ENCODE measurements at regions not wholly inside any gene's neighbourhood (a gene's known extent, or its start where the extent isn't known, plus 50 kb on each side); places are given as distances from the start of the nearest gene placed in this dataset.

- DNase-seq = no peak
- H3K4me1 ChIP-seq (ENCODE audit: control insufficient read depth, insufficient read depth, low read length) = no peaks in the 10 kb centered on the region
- H3K36me3 ChIP-seq (ENCODE audit: control insufficient read depth, insufficient read depth, low read length) = no peaks in the 10 kb centered on the region
- H3K27me3 ChIP-seq (ENCODE audit: control insufficient read depth, insufficient read depth, low read length) = no peaks in the 10 kb centered on the region
- H3K4me3 ChIP-seq (ENCODE audit: low read length) = no peak overlapping the region
- no peak overlapping the region for H3K27ac ChIP-seq (ENCODE audit: low read length)
- no peaks in the 10 kb centered on the region for H3K9me3 ChIP-seq (ENCODE audit: control insufficient read depth, low read depth, low read length)
These were observed 280.6 kb downstream of the BTBD3 start for GRCh38 chr20:12198281-12198680.

- H3K9me3 ChIP-seq (ENCODE audit: control insufficient read depth, low read depth, low read length) = no peaks in the 10 kb centered on the region
- no peak for DNase-seq
- H3K36me3 ChIP-seq (ENCODE audit: control insufficient read depth, insufficient read depth, low read length) = no peaks in the 10 kb centered on the region
- no peaks in the 10 kb centered on the region for H3K27me3 ChIP-seq (ENCODE audit: control insufficient read depth, insufficient read depth, low read length)
- no peak overlapping the region for H3K27ac ChIP-seq (ENCODE audit: low read length)
- no peaks in the 10 kb centered on the region for H3K4me1 ChIP-seq (ENCODE audit: control insufficient read depth, insufficient read depth, low read length)
- WGBS (ENCODE audit: insufficient coverage, low lambda C conversion rate) = no CpG with 5 or more reads among the region's 5 CpGs
- no peak overlapping the region for H3K4me3 ChIP-seq (ENCODE audit: low read length)
These were observed 282.0 kb downstream of the BTBD3 start for GRCh38 chr20:12199703-12200102.

GRCh38 chr20:12201289-12201991 lies 283.7 kb downstream of the BTBD3 start:
- Histone ChIP-seq H3K27me3 (ENCODE audit: control insufficient read depth, insufficient read depth, low read length) (no peaks in the 10 kb centered on the region), H3K36me3 (ENCODE audit: control insufficient read depth, insufficient read depth, low read length) (no peaks in the 10 kb centered on the region), H3K9me3 (ENCODE audit: control insufficient read depth, low read depth, low read length) (no peaks in the 10 kb centered on the region), H3K4me1 (ENCODE audit: control insufficient read depth, insufficient read depth, low read length) (no peaks in the 10 kb centered on the region), H3K27ac (ENCODE audit: low read length) (no peak overlapping the region), H3K4me3 (ENCODE audit: low read length) (no peak overlapping the region)
- WGBS (ENCODE audit: insufficient coverage, low lambda C conversion rate) = 97% methylated on average over 3 of the region's 5 CpGs
- no peak for DNase-seq

- Histone ChIP-seq H3K4me1 (ENCODE audit: control insufficient read depth, insufficient read depth, low read length) (no peaks in the 10 kb centered on the region), H3K27ac (ENCODE audit: low read length) (no peak overlapping the region), H3K4me3 (ENCODE audit: low read length) (no peak overlapping the region), H3K27me3 (ENCODE audit: control insufficient read depth, insufficient read depth, low read length) (no peaks in the 10 kb centered on the region), H3K36me3 (ENCODE audit: control insufficient read depth, insufficient read depth, low read length) (no peaks in the 10 kb centered on the region), H3K9me3 (ENCODE audit: control insufficient read depth, low read depth, low read length) (no peaks in the 10 kb centered on the region)
- no peak for DNase-seq
These were observed 285.7 kb downstream of the BTBD3 start for GRCh38 chr20:12203399-12203798.

- Histone ChIP-seq H3K4me1 (ENCODE audit: control insufficient read depth, insufficient read depth, low read length) (no peaks in the 10 kb centered on the region), H3K36me3 (ENCODE audit: control insufficient read depth, insufficient read depth, low read length) (no peaks in the 10 kb centered on the region), H3K27me3 (ENCODE audit: control insufficient read depth, insufficient read depth, low read length) (no peaks in the 10 kb centered on the region), H3K9me3 (ENCODE audit: control insufficient read depth, low read depth, low read length) (no peaks in the 10 kb centered on the region), H3K27ac (ENCODE audit: low read length) (no peak overlapping the region), H3K4me3 (ENCODE audit: low read length) (no peak overlapping the region)
- WGBS (ENCODE audit: insufficient coverage, low lambda C conversion rate) = 100% methylated on average over 1 of the region's 1 CpG
- no peak for DNase-seq
These were observed 286.3 kb downstream of the BTBD3 start for GRCh38 chr20:12203981-12204380.

GRCh38 chr20:12207875-12208274 lies 290.2 kb downstream of the BTBD3 start:
- no peaks in the 10 kb centered on the region for H3K9me3 ChIP-seq (ENCODE audit: control insufficient read depth, low read depth, low read length)
- no peak overlapping the region for H3K27ac ChIP-seq (ENCODE audit: low read length)
- WGBS (ENCODE audit: insufficient coverage, low lambda C conversion rate) = 0% methylated on average over 1 of the region's 1 CpG
- H3K4me3 ChIP-seq (ENCODE audit: low read length) = no peak overlapping the region
- peak in 1 of 2 donors; percentile 5 for DNase-seq
- H3K4me1 ChIP-seq (ENCODE audit: control insufficient read depth, insufficient read depth, low read length) = no peaks in the 10 kb centered on the region
- H3K36me3 ChIP-seq (ENCODE audit: control insufficient read depth, insufficient read depth, low read length) = no peaks in the 10 kb centered on the region
- no peaks in the 10 kb centered on the region for H3K27me3 ChIP-seq (ENCODE audit: control insufficient read depth, insufficient read depth, low read length)

GRCh38 chr20:12210591-12210990 lies 292.9 kb downstream of the BTBD3 start:
- WGBS (ENCODE audit: insufficient coverage, low lambda C conversion rate) = no CpG with 5 or more reads among the region's 3 CpGs
- no peaks in the 10 kb centered on the region for H3K36me3 ChIP-seq (ENCODE audit: control insufficient read depth, insufficient read depth, low read length)
- DNase-seq = no peak
- H3K27ac ChIP-seq (ENCODE audit: low read length) = no peak overlapping the region
- no peak overlapping the region for H3K4me3 ChIP-seq (ENCODE audit: low read length)
- H3K4me1 ChIP-seq (ENCODE audit: control insufficient read depth, insufficient read depth, low read length) = no peaks in the 10 kb centered on the region
- H3K9me3 ChIP-seq (ENCODE audit: control insufficient read depth, low read depth, low read length) = no peaks in the 10 kb centered on the region
- H3K27me3 ChIP-seq (ENCODE audit: control insufficient read depth, insufficient read depth, low read length) = no peaks in the 10 kb centered on the region

GRCh38 chr20:12211361-12211760 lies 293.7 kb downstream of the BTBD3 start:
- Histone ChIP-seq H3K4me3 (ENCODE audit: low read length) (no peak overlapping the region), H3K4me1 (ENCODE audit: control insufficient read depth, insufficient read depth, low read length) (no peaks in the 10 kb centered on the region), H3K9me3 (ENCODE audit: control insufficient read depth, low read depth, low read length) (no peaks in the 10 kb centered on the region), H3K27me3 (ENCODE audit: control insufficient read depth, insufficient read depth, low read length) (no peaks in the 10 kb centered on the region), H3K27ac (ENCODE audit: low read length) (no peak overlapping the region), H3K36me3 (ENCODE audit: control insufficient read depth, insufficient read depth, low read length) (no peaks in the 10 kb centered on the region)
- 100% methylated on average over 1 of the region's 4 CpGs for WGBS (ENCODE audit: insufficient coverage, low lambda C conversion rate)
- DNase-seq = no peak

GRCh38 chr20:12217382-12217781 lies 299.7 kb downstream of the BTBD3 start:
- Histone ChIP-seq H3K36me3 (ENCODE audit: control insufficient read depth, insufficient read depth, low read length) (no peaks in the 10 kb centered on the region), H3K27me3 (ENCODE audit: control insufficient read depth, insufficient read depth, low read length) (no peaks in the 10 kb centered on the region), H3K9me3 (ENCODE audit: control insufficient read depth, low read depth, low read length) (no peaks in the 10 kb centered on the region), H3K4me3 (ENCODE audit: low read length) (no peak overlapping the region), H3K4me1 (ENCODE audit: control insufficient read depth, insufficient read depth, low read length) (no peaks in the 10 kb centered on the region), H3K27ac (ENCODE audit: low read length) (no peak overlapping the region)
- DNase-seq = no peak

GRCh38 chr20:12219798-12220197 lies 302.1 kb downstream of the BTBD3 start:
- H3K27me3 ChIP-seq (ENCODE audit: control insufficient read depth, insufficient read depth, low read length) = no peaks in the 10 kb centered on the region
- WGBS (ENCODE audit: insufficient coverage, low lambda C conversion rate) = 100% methylated on average over 1 of the region's 2 CpGs
- H3K4me3 ChIP-seq (ENCODE audit: low read length) = no peak overlapping the region
- H3K27ac ChIP-seq (ENCODE audit: low read length) = no peak overlapping the region
- H3K36me3 ChIP-seq (ENCODE audit: control insufficient read depth, insufficient read depth, low read length) = no peaks in the 10 kb centered on the region
- H3K9me3 ChIP-seq (ENCODE audit: control insufficient read depth, low read depth, low read length) = no peaks in the 10 kb centered on the region
- no peaks in the 10 kb centered on the region for H3K4me1 ChIP-seq (ENCODE audit: control insufficient read depth, insufficient read depth, low read length)
- no peak for DNase-seq

GRCh38 chr20:12223057-12223456 lies 305.4 kb downstream of the BTBD3 start:
- 33% methylated on average over 1 of the region's 2 CpGs for WGBS (ENCODE audit: insufficient coverage, low lambda C conversion rate)
- Histone ChIP-seq H3K27ac (ENCODE audit: low read length) (no peak overlapping the region), H3K27me3 (ENCODE audit: control insufficient read depth, insufficient read depth, low read length) (no peaks in the 10 kb centered on the region), H3K36me3 (ENCODE audit: control insufficient read depth, insufficient read depth, low read length) (no peaks in the 10 kb centered on the region), H3K4me1 (ENCODE audit: control insufficient read depth, insufficient read depth, low read length) (no peaks in the 10 kb centered on the region), H3K4me3 (ENCODE audit: low read length) (no peak overlapping the region), H3K9me3 (ENCODE audit: control insufficient read depth, low read depth, low read length) (no peaks in the 10 kb centered on the region)
- no peak for DNase-seq

Data from large intestine (tissue), 3 donors.